ENCODE measurements at regions not wholly inside any gene's neighbourhood (a gene's known extent, or its start where the extent isn't known, plus 50 kb on each side); places are given as distances from the start of the nearest gene placed in this dataset.

GRCh38 chr9:103615994-103616393 is 478.1 kb upstream of the SMC2 start:
- no peak for DNase-seq (ENCODE audit: low read depth in 3 of 3)

- DNase-seq (ENCODE audit: low read depth in 3 of 3) = no peak
These were observed 477.1 kb upstream of the SMC2 start for GRCh38 chr9:103617046-103617445.

- no peak for DNase-seq (ENCODE audit: low read depth in 3 of 3)
These were observed 468.8 kb upstream of the SMC2 start for GRCh38 chr9:103625161-103625804.

- no peak for DNase-seq (ENCODE audit: low read depth in 3 of 3)
These were observed 466.4 kb upstream of the SMC2 start for GRCh38 chr9:103627731-103628130.

GRCh38 chr9:103649086-103649485 is 445.0 kb upstream of the SMC2 start:
- no peak for DNase-seq (ENCODE audit: low read depth in 3 of 3)

- DNase-seq (ENCODE audit: low read depth in 3 of 3) = no peak
These were observed 436.0 kb upstream of the SMC2 start for GRCh38 chr9:103658156-103658555.

GRCh38 chr9:103660830-103661229 is 433.3 kb upstream of the SMC2 start:
- no peak for DNase-seq (ENCODE audit: low read depth in 3 of 3)

- no peak for DNase-seq (ENCODE audit: low read depth in 3 of 3)
These were observed 432.4 kb upstream of the SMC2 start for GRCh38 chr9:103661663-103662062.

GRCh38 chr9:103669296-103669695 is 424.8 kb upstream of the SMC2 start:
- no peak for DNase-seq (ENCODE audit: low read depth in 3 of 3)

GRCh38 chr9:103674271-103674670 is 419.8 kb upstream of the SMC2 start:
- DNase-seq (ENCODE audit: low read depth in 3 of 3) = no peak

GRCh38 chr9:103680581-103680980 is 413.5 kb upstream of the SMC2 start:
- no peak for DNase-seq (ENCODE audit: low read depth in 3 of 3)

GRCh38 chr9:103681435-103681834 is 412.7 kb upstream of the SMC2 start:
- DNase-seq (ENCODE audit: low read depth in 3 of 3) = no peak

GRCh38 chr9:103700195-103700962 is 393.7 kb upstream of the SMC2 start:
- DNase-seq (ENCODE audit: low read depth in 3 of 3) = no peak

GRCh38 chr9:103702572-103702971 is 391.5 kb upstream of the SMC2 start:
- DNase-seq (ENCODE audit: low read depth in 3 of 3) = no peak

- DNase-seq (ENCODE audit: low read depth in 3 of 3) = no peak
These were observed 386.9 kb upstream of the SMC2 start for GRCh38 chr9:103707181-103707580.

GRCh38 chr9:103709366-103709765 is 384.7 kb upstream of the SMC2 start:
- no peak for DNase-seq (ENCODE audit: low read depth in 3 of 3)

GRCh38 chr9:103713631-103714030 is 380.5 kb upstream of the SMC2 start:
- DNase-seq (ENCODE audit: low read depth in 3 of 3) = no peak

- no peak for DNase-seq (ENCODE audit: low read depth in 3 of 3)
These were observed 379.1 kb upstream of the SMC2 start for GRCh38 chr9:103714992-103715391.

- DNase-seq (ENCODE audit: low read depth in 3 of 3) = no peak
These were observed 373.1 kb upstream of the SMC2 start for GRCh38 chr9:103721056-103721455.

- DNase-seq (ENCODE audit: low read depth in 3 of 3) = no peak
These were observed 363.2 kb upstream of the SMC2 start for GRCh38 chr9:103730866-103731265.

- no peak for DNase-seq (ENCODE audit: low read depth in 3 of 3)
These were observed 362.6 kb upstream of the SMC2 start for GRCh38 chr9:103731541-103731940.

GRCh38 chr9:103734471-103734870 is 359.6 kb upstream of the SMC2 start:
- DNase-seq (ENCODE audit: low read depth in 3 of 3) = no peak

GRCh38 chr9:103755441-103755840 is 338.7 kb upstream of the SMC2 start:
- no peak for DNase-seq (ENCODE audit: low read depth in 3 of 3)

GRCh38 chr9:103755986-103756385 is 338.1 kb upstream of the SMC2 start:
- no peak for DNase-seq (ENCODE audit: low read depth in 3 of 3)

All from stimulated activated CD4-positive, alpha-beta T cell treated with anti-CD3 and anti-CD28 coated beads, TNF-alpha, amount 100 ng/mL, for 48 hours (primary cell).